PC-9 (cell line): ENCODE measurements at regions not wholly inside any gene's neighbourhood (a gene's known extent, or its start where the extent isn't known, plus 50 kb on each side); places are given as distances from the start of the nearest gene placed in this dataset.

Source experiments
- BruUV-seq: library from RNA; stranded (reverse); fragments of 400-500 nt; replicated peaks from 2 replicates; lab custom pipeline; 2021; lab: Mats Ljungman, UMichigan
- CTCF ChIA-PET: fragments of 300-600 bp; sonication (Branson Sonifier 250); formaldehyde crosslinking; loops from one replicate; lab custom pipeline; 2022; ENCODE audit warnings: antibody characterized with exemption; lab: Charles Lee
- POLR2A ChIA-PET: fragments of 300-600 bp; sonication (Branson Sonifier 250); formaldehyde crosslinking; loops from one replicate; lab custom pipeline; 2022; ENCODE audit warnings: antibody characterized with exemption; ENCODE audit not compliant: unreplicated experiment; lab: Charles Lee
- DNase-seq, 2 experiments: peaks; one replicate each; pipeline versions ENCODE4 v3.0.0 to v3.0.0-alpha.2; 2015 to 2022; ENCODE audit warnings: mixed read lengths in 1 of 2
- H2AFZ ChIP-seq: fragments of 200-600 bp; sonication (generic); 2 replicates; pipeline ENCODE4 v1.8.1; 2017; ENCODE audit warnings: antibody characterized with exemption
- H3F3A ChIP-seq: fragments of 200-600 bp; sonication (generic); 2 replicates; pipeline ENCODE4 v1.8.1; 2017; ENCODE audit warnings: antibody characterized with exemption, mild to moderate bottlenecking, low read depth; ENCODE audit not compliant: insufficient read depth
- H3K27ac ChIP-seq: fragments of 200-600 bp; sonication (generic); 2 replicates; pipeline ENCODE4 v1.6.1; 2016; ENCODE audit warnings: mixed run types
- H3K27me3 ChIP-seq: fragments of 200-600 bp; sonication (generic); 2 replicates; pipeline ENCODE4 v1.6.1; 2016; ENCODE audit warnings: low read depth, mixed run types; ENCODE audit not compliant: insufficient read depth
- H3K36me3 ChIP-seq: fragments of 200-600 bp; sonication (generic); 2 replicates; pipeline ENCODE4 v1.6.1; 2016; ENCODE audit warnings: low read depth, mixed run types
- H3K4me1 ChIP-seq: fragments of 200-600 bp; sonication (generic); replicated peaks from 2 replicates; pipeline ENCODE4 v1.6.1; 2016; ENCODE audit warnings: mixed run types; ENCODE audit not compliant: insufficient read depth
- H3K4me2 ChIP-seq: fragments of 200-600 bp; sonication (generic); 2 replicates; pipeline ENCODE4 v1.6.1; 2017; ENCODE audit warnings: mixed run types
- H3K4me3 ChIP-seq: fragments of 200-600 bp; sonication (generic); 2 replicates; pipeline ENCODE4 v1.6.1; 2016; ENCODE audit warnings: mixed run types
- H3K79me2 ChIP-seq: fragments of 200-600 bp; sonication (generic); 2 replicates; pipeline ENCODE4 v1.6.1; 2017; ENCODE audit warnings: low read depth, mixed run types
- H3K9me2 ChIP-seq: fragments of 200-600 bp; sonication (generic); 2 replicates; pipeline ENCODE4 v1.8.1; 2017; ENCODE audit warnings: mild to moderate bottlenecking; ENCODE audit not compliant: insufficient read depth
- H3K9me3 ChIP-seq: fragments of 200-600 bp; sonication (generic); 2 replicates; pipeline ENCODE4 v1.8.1; 2016; ENCODE audit warnings: low read depth; ENCODE audit not compliant: insufficient read depth
- H4K20me1 ChIP-seq: fragments of 200-600 bp; sonication (generic); 2 replicates; pipeline ENCODE4 v1.8.1; 2017; ENCODE audit not compliant: insufficient read depth
- CTCF ChIP-seq: fragments of 200-600 bp; sonication (generic); conservative IDR thresholded peaks from 2 replicates; pipeline ENCODE4 v1.6.1; 2017; ENCODE audit warnings: mixed run types, antibody characterized with exemption, mild to moderate bottlenecking, moderate library complexity
- EZH2 ChIP-seq: fragments of 200-600 bp; sonication (generic); IDR thresholded peaks from 2 replicates; pipeline ENCODE4 v1.8.0; 2017; ENCODE audit warnings: antibody characterized with exemption, low read depth
- intact Hi-C: fragments of 100-400 bp; cut with micrococcal nuclease; formaldehyde crosslinking; loops from one replicate; pipeline ENCODE4 v1.10.0; 2022; ENCODE audit not compliant: unreplicated experiment

DNA sequence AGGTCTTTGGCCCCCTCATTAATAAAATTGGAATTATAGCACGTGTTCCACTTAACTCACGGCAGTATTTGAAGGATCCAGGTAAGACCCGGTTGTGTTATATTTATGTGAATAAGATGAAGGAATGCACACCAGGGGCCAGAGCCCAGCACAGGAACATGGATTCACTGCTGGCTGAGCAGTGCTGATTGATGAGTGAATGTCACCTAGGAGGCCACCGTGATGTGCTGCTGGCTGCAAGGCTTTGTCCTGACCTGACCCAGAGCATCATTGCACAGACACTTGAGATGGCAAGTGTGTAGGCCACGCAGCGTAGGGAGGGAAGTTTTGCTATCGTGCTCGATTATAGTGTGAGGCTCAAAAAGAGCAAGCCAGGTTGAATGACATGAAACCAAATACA is 350.7 kb upstream of the MGMT start:
- no peaks in the 10 kb centered on the region for H3K36me3 ChIP-seq
- no peak for TF ChIP-seq EZH2
- no peak for TF ChIP-seq CTCF
- H3K4me2 ChIP-seq: no peak overlapping the region
- intact Hi-C loops: no loop called here
- BruUV-seq: no TSS peak
- no peak for DNase-seq
- no peaks in the 10 kb centered on the region for H3K79me2 ChIP-seq
- no peaks in the 10 kb centered on the region for H3K9me2 ChIP-seq
- H3K27ac ChIP-seq: no peak overlapping the region
- no peaks in the 10 kb centered on the region for H4K20me1 ChIP-seq
- H2AFZ ChIP-seq: no peak overlapping the region
- no peaks in the 10 kb centered on the region for H3F3A ChIP-seq
- ChIA-PET POLR2A (no interaction called here), CTCF (no interaction called here)
- H3K9me3 ChIP-seq: no peaks in the 10 kb centered on the region
- no peaks in the 10 kb centered on the region for H3K4me1 ChIP-seq
- peaks cover 16% of the 10 kb centered on the region; the same call in 1 of the 2 replicates for H3K27me3 ChIP-seq
- H3K4me3 ChIP-seq: no peak overlapping the region

DNA sequence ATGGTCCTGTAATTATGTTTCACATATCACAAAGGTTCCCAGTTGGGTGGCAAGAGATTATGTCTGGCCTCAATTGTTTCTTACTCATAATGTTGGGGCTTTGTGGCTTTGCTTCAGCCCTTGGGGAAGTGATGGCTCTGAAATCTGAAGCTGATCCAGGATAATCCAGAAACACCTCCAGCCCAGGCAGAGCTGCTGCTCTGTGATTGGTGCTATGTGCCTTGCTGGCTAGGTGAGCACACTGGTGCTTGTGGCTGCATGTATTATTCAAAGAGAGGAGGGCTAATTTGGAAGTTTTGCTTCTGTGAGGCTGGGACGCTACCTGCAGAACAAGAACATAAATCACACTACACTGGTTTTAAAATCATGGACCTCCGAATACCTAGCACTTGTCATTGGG is 346.6 kb upstream of the MGMT start:
- CTCF ChIA-PET: no interaction called here
- Histone ChIP-seq H4K20me1 (no peaks in the 10 kb centered on the region), H3K79me2 (no peaks in the 10 kb centered on the region), H3K36me3 (no peaks in the 10 kb centered on the region), H3K9me2 (no peaks in the 10 kb centered on the region), H3K4me2 (no peak overlapping the region), H2AFZ (no peak overlapping the region), H3F3A (no peaks in the 10 kb centered on the region), H3K27ac (no peak overlapping the region), H3K9me3 (no peaks in the 10 kb centered on the region), H3K4me1 (no peaks in the 10 kb centered on the region), H3K4me3 (no peak overlapping the region), H3K27me3 (0 out of 2 replicates have a peak, but pooled peaks cover 3% of the 10 kb centered on the region)
- POLR2A ChIA-PET: no interaction called here
- DNase-seq: no peak
- intact Hi-C loops: no loop called here
- no TSS peak for BruUV-seq
- no peak for TF ChIP-seq EZH2
- TF ChIP-seq CTCF: no peak

- Histone ChIP-seq H4K20me1 (no peaks in the 10 kb centered on the region), H2AFZ (no peak overlapping the region), H3K4me3 (no peak overlapping the region), H3K4me2 (no peak overlapping the region), H3K9me3 (no peaks in the 10 kb centered on the region), H3F3A (no peaks in the 10 kb centered on the region), H3K27me3 (no peaks in the 10 kb centered on the region), H3K79me2 (no peaks in the 10 kb centered on the region), H3K9me2 (no peaks in the 10 kb centered on the region), H3K36me3 (no peaks in the 10 kb centered on the region), H3K4me1 (no peaks in the 10 kb centered on the region), H3K27ac (no peak overlapping the region)
- ChIA-PET CTCF (no interaction called here), POLR2A (no interaction called here)
- no peak for TF ChIP-seq EZH2
- TF ChIP-seq CTCF: no peak
- intact Hi-C loops: no loop called here
- no peak for DNase-seq
- BruUV-seq: no TSS peak
These were observed 344.2 kb upstream of the MGMT start for GRCh38 chr10:129122846-129123245.
